ENCODE measurements at regions not wholly inside any gene's neighbourhood (a gene's known extent, or its start where the extent isn't known, plus 50 kb on each side); places are given as distances from the start of the nearest gene placed in this dataset.

DNA sequence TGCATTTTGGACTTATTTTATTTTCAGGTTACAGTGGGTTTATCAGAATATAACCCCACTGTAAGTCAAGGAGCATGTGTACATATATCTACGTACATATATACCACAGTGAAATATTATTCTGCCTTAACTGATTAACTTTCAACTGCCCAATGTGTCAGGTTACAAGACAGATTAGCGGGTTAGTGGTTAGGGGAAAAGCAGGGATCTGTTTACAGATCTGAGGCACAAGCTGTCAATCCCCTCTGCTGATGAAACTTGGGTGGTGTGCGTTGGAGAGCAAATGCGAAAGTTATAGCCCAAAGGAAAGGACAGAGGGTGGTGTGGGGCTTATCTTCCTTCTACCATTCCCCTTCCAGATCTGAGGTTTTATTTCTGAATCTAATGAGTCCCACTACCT, 238.2 kb upstream of the KCNK2 start (continued):
- TF ChIP-seq BCL11A (IDR thresholded peaks at IDR 0.05; ENCODE audit: low read depth in 2 of 2, low read length in 2 of 2) (no peak), SAP30 (IDR thresholded peaks at IDR 0.05; ENCODE audit: insufficient read depth, insufficient replicate concordance, low read length) (no peak), CREB1 (IDR thresholded peaks at IDR 0.05) (no peak), CEBPB (IDR thresholded peaks at IDR 0.05; ENCODE audit: low read depth, low read length) (no peak)
